ENCODE measurements at regions not wholly inside any gene's neighbourhood (a gene's known extent, or its start where the extent isn't known, plus 50 kb on each side); places are given as distances from the start of the nearest gene placed in this dataset.

- TF ChIP-seq RAD21 (IDR thresholded peaks at IDR 0.05; ENCODE audit: insufficient read depth, low read depth, low read length) (no peak), EGR1 (IDR thresholded peaks at IDR 0.05; ENCODE audit: borderline replicate concordance in 1 of 2, low read depth in 2 of 2, low read length in 2 of 2) (no peak), MTA3 (IDR thresholded peaks at IDR 0.05; ENCODE audit: borderline replicate concordance, low read length) (no peak), NR2C2 (IDR thresholded peaks at IDR 0.05; ENCODE audit: borderline replicate concordance, control insufficient read depth, insufficient read length, low read depth) (no peak), NFYB (IDR thresholded peaks at IDR 0.05; ENCODE audit: insufficient read depth, low read depth, low read length) (no peak), ZNF274 (IDR thresholded peaks at IDR 0.05; ENCODE audit: insufficient read depth, insufficient read length) (no peak), ZBTB33 (IDR thresholded peaks at IDR 0.05) (no peak), ZBED1 (IDR thresholded peaks at IDR 0.05; ENCODE audit: borderline replicate concordance) (no peak), KLF5 (IDR thresholded peaks at IDR 0.05; ENCODE audit: partially characterized antibody) (no peak), CHD4 (IDR thresholded peaks at IDR 0.05) (no peak)
These were observed 183.0 kb upstream of the SFRP2 start (continued) for GRCh38 chr4:153971899-153972298.

DNA sequence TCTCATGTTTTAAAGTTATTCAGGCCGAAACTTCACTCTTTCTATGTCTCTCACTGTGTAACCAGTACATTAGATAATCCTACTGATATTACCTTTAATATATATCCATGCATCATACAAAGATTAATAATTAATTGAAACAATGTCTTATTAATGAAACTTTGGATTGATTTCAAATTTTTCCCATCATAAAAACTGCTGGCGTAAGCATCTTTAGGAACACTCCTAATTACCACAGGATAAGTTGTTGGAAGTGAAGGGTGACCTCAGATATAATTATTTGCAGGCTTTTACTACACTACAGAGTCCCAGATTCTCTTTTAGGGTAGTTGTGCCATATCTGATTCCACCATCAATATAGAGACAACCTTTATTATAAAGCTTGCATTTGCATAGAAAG, 181.3 kb upstream of the SFRP2 start:
- SMC1A ChIA-PET (ENCODE audit: uncharacterized antibody, unreplicated experiment), result interaction anchor here (0.5 to 0.9 kb wide), 2 partner anchors 26 to 55 kb away, joined by 3 read pairs; no protein-coding TSS in a partner anchor
- RAD21 ChIA-PET (ENCODE audit: unreplicated experiment), result interaction anchor here (0.6 kb wide), 1 partner anchor 184 kb away, joined by 3 read pairs; no protein-coding TSS in a partner anchor
- no peaks in the 10 kb centered on the region for H3K79me2 ChIP-seq (ENCODE audit: control insufficient read depth, insufficient read depth, low read length)
- H3K4me3 ChIP-seq, result no peak overlapping the region
- no peaks in the 10 kb centered on the region; the same call in 2 of the 3 replicates for H3K9me3 ChIP-seq (replicated peaks; ENCODE audit: control insufficient read depth, insufficient read depth, low read length)
- H3K27me3 ChIP-seq (replicated peaks in 1 of 2; ENCODE audit: control insufficient read depth in 2 of 2, insufficient read depth in 2 of 2, low read length in 1 of 2), result no peaks in the 10 kb centered on the region
- no peak overlapping the region for H2AFZ ChIP-seq (ENCODE audit: control insufficient read depth, low read depth, low read length)
- ATAC-seq (no peak), DNase-seq (ENCODE audit: low read depth, low spot score) (no peak), FAIRE-seq (no peak)
- in situ Hi-C loops (cut with MboI), result no loop called here
- CTCF ChIA-PET, result no interaction called here
- no peaks in the 10 kb centered on the region for H3K4me1 ChIP-seq (ENCODE audit: control insufficient read depth, insufficient read depth, low read length)
- H4K20me1 ChIP-seq (ENCODE audit: control insufficient read depth, insufficient read depth), result no peaks in the 10 kb centered on the region
- POLR2A ChIA-PET, result no interaction called here
- no peak overlapping the region for H3K27ac ChIP-seq (ENCODE audit: control insufficient read depth, insufficient read depth)
- H3K9ac ChIP-seq (ENCODE audit: control insufficient read depth, insufficient read depth, low read length), result no peak overlapping the region
- WGBS (ENCODE audit: insufficient coverage, insufficient replicate concordance, low lambda C conversion rate, missing lambda C conversion rate), result 26% methylated on average over 2 of the region's 2 CpGs
- H3K36me3 ChIP-seq (ENCODE audit: control insufficient read depth in 2 of 2, insufficient read depth in 2 of 2, low read length in 1 of 2), result no peaks in the 10 kb centered on the region
- no peak overlapping the region for H3K4me2 ChIP-seq (ENCODE audit: control insufficient read depth, insufficient read depth)
- intact Hi-C loops (cut with micrococcal nuclease; ENCODE audit: unreplicated experiment), result no loop called here
- no TSS peak for BruUV-seq (replicated peaks)
- TF ChIP-seq IKZF1 (conservative IDR thresholded peaks at IDR 0.05) (no peak), FOXK2 (IDR thresholded peaks at IDR 0.05) (no peak), ZBTB11 (CRISPR knock-in tag; IDR thresholded peaks at IDR 0.05) (no peak), HDAC2 (IDR thresholded peaks at IDR 0.05) (no peak), NRF1 (conservative IDR thresholded peaks at IDR 0.05; ENCODE audit: low read depth, low read length) (no peak), NR2C1 (IDR thresholded peaks at IDR 0.05) (no peak), PML (IDR thresholded peaks at IDR 0.05; ENCODE audit: low read length) (no peak)
- TF ChIP-seq, protein P1, sequence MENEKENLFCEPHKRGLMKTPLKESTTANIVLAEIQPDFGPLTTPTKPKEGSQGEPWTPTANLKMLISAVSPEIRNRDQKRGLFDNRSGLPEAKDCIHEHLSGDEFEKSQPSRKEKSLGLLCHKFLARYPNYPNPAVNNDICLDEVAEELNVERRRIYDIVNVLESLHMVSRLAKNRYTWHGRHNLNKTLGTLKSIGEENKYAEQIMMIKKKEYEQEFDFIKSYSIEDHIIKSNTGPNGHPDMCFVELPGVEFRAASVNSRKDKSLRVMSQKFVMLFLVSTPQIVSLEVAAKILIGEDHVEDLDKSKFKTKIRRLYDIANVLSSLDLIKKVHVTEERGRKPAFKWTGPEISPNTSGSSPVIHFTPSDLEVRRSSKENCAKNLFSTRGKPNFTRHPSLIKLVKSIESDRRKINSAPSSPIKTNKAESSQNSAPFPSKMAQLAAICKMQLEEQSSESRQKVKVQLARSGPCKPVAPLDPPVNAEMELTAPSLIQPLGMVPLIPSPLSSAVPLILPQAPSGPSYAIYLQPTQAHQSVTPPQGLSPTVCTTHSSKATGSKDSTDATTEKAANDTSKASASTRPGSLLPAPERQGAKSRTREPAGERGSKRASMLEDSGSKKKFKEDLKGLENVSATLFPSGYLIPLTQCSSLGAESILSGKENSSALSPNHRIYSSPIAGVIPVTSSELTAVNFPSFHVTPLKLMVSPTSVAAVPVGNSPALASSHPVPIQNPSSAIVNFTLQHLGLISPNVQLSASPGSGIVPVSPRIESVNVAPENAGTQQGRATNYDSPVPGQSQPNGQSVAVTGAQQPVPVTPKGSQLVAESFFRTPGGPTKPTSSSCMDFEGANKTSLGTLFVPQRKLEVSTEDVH (IDR thresholded peaks at IDR 0.05; ENCODE audit: low read depth, partially characterized antibody), result no peak
